Vagina (tissue), 2 donors: ENCODE measurements at regions not wholly inside any gene's neighbourhood (a gene's known extent, or its start where the extent isn't known, plus 50 kb on each side); places are given as distances from the start of the nearest gene placed in this dataset.

Experiments
- CTCF ChIP-seq, 3 experiments: fragments of 450-650 bp in 2 of 3; fragments of 200-600 bp in 1 of 3; sonication (generic) in 1 of 3; IDR thresholded peaks; one replicate each; pipeline ENCODE4 v1.5.1; 2017 to 2019; ENCODE audit warnings: antibody characterized with exemption in 3 of 3, mild to moderate bottlenecking in 2 of 3, moderate library complexity in 2 of 3
- POLR2AphosphoS5 ChIP-seq, 2 donors: sonication (generic); formaldehyde crosslinking; IDR thresholded peaks; one replicate each; pipeline ENCODE4 v1.9.0; 2017; ENCODE audit warnings: antibody characterized with exemption in 2 of 2, mild to moderate bottlenecking in 2 of 2, low read depth in 1 of 2; ENCODE audit not compliant: insufficient read depth in 1 of 2

GRCh38 chrX:22740836-22741235 is 258.9 kb upstream of the DDX53 start:
- TF ChIP-seq POLR2AphosphoS5 (IDR thresholded peaks at IDR 0.05; ENCODE audit: insufficient read depth in 1 of 2, low read depth in 1 of 2), result no peak
- no peak for TF ChIP-seq CTCF (IDR thresholded peaks at IDR 0.05)
